GM21576 (cell line): ENCODE measurements at regions not wholly inside any gene's neighbourhood (a gene's known extent, or its start where the extent isn't known, plus 50 kb on each side); places are given as distances from the start of the nearest gene placed in this dataset.
"Not testable (repeated sequence)": the region's sequence is repeated elsewhere in the genome, so short reads cannot be mapped to it uniquely, and the experiment has no call there.

ENCODE experiments used
- ATAC-seq: cut with Tn5 transposase; IDR thresholded peaks from one replicate; pipeline ENCODE4 v1.9.1; 2021; ENCODE audit warnings: mild to moderate bottlenecking, moderate library complexity; ENCODE audit not compliant: unreplicated experiment

DNA sequence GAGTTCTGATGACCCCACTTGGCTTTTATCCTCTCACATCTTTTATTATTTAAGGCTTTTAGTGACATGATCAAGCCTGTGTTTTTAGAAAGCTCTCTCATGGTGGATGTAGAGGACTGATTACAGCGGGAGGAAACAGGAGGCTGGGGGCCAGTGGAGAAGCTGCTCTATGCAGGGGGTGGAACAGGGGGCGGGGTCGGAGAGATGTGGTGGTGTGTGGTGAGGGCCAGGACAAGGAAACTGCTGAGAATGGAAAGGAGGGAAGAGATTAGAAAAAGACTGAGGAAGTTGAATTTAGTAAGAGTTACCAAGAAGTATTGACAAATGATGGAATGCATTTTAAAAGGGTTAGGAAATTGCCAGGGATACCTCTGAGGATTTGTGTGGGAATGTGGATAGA, 292.2 kb downstream of the ZIC3 start:
- no peak for ATAC-seq

DNA sequence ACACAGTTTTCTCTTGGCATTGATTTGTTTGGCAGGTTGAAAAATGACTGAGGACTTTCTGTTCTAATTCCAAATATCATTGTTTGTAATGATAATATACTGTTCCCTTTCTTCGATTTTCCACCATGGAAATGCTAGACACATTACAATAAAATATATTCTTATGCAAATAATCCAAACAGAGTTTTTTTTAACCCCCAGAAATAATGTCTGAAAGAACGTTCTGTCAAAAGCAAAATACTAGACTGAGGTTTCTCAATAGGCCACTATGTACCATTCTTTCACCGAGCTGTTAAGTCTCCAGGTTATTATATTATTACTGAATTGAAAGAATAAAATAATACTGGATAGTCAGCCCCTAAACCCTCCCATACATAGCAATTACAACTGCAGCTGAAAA, 312.5 kb downstream of the ZIC3 start:
- no peak for ATAC-seq

DNA sequence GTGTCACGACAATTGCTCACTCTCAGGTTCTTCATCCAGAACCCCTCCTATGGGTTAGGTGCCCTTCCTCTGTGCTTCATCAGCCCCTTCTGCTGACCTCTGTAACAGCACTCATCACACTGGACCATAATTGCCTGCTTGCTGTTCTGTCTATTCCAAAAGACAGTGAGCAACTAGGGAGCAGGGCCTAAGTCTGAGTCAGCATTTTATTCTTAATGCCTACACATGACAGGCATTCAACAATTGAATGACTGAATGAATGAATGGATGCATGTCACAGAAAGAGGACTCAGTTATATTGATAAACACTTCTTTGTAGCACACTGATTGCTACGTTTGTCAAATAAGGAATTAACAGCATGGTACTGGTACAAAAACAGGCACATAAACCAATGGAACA, 317.0 kb downstream of the ZIC3 start:
- no peak for ATAC-seq

DNA sequence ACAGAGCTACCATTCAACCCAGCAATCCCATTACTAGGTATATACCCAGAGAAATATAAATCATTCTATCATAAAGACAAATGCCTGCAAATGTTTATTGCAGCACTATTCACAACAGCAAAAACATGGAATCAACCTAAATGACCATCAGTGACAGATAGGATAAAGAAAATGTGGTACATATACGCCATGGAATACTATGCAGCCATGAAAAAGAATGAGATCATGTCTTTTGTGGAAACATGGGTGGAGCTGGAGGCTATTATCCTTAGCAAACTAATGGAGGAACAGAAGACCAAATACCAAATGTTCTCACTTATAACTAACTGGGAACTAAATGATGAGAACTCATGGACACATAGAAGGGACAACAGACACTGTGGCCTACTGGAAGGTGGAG, 318.9 kb downstream of the ZIC3 start:
- ATAC-seq: not testable (repeated sequence)

DNA sequence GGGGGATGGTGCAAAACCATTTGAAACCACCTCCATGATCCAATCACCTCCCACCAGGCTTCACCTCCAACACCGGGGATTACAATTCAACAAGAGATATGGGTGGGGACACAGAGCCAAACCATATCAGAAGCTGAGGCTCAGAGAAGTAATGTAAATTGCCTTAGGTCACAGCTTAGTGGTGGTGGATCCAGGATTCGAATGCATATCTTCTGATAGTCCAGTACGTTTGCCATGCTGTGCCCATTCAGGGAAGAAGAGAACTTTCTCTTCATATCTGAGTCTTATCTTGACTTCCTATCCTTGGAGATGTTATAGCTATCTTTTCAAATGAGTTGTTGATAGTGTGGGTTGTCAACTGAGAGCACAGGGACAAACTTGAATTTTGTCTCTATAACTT, 325.5 kb downstream of the ZIC3 start:
- no peak for ATAC-seq

DNA sequence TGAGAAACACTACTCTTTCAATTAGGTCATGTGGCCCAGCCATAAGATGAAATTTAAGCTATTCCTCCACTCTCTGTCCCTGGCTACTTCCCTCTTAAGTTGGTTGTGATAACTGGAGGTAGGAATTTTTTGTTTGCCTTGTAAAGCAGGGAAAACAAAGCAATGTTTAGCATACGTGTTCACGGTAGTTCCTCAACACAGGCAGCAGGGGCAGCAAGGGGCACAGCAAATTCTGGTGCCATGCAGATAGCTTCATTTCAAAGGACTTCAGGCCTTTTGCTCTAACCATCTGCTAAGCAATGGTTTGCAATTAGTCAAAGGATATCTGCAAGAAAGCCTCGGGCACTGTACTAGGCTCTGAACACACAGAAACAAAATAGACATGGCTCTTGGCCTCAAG, 330.2 kb downstream of the ZIC3 start:
- ATAC-seq: no peak

DNA sequence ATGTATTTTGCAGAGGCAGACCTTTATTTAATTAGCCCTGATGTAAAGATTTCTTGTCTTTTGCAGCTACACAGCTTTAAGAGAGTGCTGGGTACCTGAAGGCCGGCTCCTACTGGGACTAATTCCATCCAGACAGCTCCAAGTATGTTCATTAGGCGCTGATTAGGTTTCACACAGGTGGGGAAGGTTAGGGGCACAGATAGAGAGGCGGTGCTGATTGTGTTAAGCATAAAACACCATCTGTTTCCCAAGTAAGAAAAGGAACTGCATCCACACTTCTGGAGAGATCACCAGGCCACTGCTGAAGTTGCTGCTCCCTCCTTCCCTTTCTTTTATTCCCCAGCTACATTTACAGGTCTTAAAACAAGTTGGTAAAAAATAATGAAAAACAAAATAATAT, 349.5 kb downstream of the ZIC3 start:
- ATAC-seq: no peak

DNA sequence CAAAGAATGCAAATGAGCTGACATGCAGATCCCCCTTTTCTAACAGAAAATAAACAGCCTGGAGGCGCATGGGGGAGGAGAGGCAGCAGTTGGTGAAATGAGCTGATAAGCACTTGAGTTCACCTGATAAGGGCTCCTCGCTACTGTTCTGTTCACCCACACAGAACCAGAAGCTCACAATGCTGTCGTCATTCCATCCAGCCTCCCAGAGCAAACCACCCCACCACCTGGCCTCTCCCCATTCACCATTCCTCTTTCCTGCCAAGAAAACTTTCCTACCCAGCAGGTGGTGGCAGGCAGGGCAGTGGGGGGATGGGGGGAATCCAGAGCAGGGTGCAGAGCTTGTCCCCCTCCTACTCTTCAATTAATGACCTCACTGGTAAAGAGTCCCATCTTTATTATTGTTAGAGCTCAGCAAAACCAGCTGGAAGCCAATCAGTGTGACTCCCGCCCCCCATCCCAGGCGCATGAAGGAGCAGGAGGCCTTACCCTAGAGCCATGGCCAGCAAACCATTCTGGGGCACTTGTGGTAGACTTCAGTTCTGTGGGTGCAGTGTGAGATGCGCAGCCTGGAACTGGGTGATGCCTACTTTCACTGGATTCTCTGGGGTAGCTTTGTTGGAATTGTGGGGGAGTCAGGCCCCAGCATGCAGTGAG, 350.3 kb downstream of the ZIC3 start:
- ATAC-seq: no peak

DNA sequence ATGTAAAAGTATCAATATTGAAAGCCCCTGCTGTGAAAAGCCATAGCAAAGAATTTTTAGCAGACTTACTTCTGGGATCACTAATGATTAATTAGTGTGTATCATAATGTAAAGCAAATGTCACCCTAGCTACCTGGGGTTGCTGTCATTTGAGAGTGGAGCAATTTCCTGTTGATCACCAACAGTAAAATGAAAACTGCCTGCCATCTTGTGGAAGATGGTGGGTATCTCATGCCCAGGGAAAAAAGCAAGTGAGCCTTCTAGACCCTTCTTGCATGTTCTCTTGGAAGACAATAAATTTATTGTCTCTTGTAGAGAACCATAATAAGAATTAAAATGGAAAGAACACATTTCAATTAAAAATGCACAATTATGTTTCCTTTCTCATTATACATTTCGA, 360.2 kb downstream of the ZIC3 start:
- ATAC-seq: no peak

DNA sequence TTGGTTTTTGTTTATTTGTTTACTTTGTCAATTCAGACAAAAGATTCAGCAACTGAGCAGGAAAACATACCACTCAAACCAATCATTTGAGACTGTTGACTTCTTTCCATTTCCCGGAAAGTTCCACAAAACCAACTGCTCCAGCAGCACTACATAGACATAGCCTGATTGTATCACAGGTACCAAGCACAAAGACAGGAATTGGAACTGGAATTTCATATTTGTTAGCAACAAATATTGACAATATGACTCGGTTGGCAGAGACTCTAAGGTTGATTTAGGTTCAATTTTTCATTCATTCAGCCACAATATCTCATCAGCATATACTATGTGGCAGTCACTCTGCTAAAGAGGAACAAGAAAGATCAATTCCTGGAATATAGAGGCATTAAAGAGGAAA, 364.0 kb downstream of the ZIC3 start:
- no peak for ATAC-seq

DNA sequence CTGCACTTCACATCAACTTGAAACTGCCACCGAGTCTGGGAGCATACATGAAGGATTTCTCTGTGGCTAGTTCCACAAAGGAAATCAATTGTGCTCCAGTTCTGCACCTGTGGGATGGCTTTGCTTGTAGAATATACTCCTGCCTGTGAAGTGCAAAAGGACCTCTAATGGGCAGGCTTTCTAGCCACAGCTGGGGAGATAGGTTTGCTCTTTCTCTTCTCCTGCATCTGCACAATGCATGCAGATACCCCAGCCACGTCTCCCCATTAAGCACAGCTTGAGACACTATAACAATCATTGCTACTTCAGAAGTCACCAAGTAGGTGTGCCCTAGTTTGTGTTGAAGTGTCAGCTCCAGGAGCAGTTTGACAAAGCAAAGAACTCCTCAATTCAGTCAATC, 364.6 kb downstream of the ZIC3 start:
- ATAC-seq: no peak

DNA sequence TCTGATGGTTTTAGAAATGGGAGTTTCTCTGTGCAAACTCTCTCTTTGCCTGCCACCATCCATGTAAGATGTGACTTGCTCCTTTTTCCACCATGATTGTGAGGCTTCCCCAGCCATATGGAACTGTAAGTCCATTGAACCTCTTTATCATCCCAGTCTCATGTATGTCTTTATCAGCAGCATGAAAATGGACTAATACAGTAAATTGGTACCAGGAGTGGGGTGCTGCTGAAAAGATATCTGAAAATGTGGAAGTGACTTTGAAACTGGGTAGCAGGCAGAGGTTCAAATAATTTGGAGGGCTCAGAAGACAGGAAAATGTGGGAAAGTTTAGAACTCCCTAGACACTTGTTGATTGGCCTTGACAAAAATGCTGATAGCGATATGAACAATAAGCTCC, 368.3 kb downstream of the ZIC3 start:
- ATAC-seq: not testable (repeated sequence)

DNA sequence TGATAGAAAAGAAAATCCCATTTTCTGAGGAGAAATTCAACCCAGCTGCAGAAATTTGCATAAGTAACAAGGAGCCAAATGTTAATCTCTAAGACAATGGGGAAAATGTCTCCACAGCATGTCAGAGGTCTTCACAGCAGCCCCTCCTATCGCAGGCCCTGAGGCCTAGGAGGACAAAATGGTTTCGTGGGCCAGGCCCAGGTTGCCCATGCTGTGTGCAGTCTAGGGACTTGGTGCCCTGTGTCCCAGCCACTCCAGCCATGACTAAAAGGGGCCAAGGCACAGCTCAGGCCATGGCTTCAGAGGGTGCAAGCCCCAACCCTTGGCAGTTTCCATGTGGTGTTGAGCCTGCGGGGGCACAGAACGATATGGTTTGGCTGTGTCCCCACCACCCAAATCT, 369.0 kb downstream of the ZIC3 start:
- not testable (repeated sequence) for ATAC-seq

DNA sequence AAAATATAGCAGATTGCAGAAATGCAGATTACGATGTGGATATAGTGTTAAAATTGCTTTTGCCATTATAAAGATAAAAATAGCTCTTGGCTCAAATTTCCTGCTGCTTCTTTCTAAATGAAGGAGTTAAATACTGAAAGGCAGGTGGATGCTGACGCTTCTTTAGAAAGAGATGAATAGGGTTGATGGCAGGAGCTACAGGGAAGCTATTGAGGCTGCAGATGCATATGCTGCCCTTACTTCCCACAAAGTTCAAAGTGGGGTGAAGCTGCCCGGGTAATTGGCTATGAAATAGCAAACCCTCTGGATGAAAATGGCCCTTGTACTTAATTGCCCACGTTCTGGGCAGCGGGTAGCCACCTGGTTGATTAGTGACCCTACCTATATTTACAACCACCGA, 379.5 kb downstream of the ZIC3 start:
- no peak for ATAC-seq

DNA sequence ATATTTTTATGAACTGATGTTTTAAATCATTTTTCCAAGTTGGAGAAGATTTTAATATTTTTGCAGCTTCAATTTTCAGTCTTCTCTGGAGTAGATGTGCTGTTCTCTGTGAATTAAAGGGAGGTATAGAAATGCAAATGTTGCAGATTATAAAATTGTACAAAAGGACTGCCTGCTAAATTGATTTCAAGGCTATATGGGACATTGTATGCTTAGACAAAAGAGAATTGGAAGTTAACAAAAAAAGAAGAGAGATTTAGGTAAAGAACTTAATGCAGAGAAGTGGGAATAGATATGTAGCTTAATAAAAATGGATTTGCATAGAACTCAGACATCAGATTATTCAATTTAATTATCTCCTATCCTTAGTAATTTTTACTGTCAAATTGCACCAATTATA, 403.3 kb downstream of the ZIC3 start:
- ATAC-seq: no peak

DNA sequence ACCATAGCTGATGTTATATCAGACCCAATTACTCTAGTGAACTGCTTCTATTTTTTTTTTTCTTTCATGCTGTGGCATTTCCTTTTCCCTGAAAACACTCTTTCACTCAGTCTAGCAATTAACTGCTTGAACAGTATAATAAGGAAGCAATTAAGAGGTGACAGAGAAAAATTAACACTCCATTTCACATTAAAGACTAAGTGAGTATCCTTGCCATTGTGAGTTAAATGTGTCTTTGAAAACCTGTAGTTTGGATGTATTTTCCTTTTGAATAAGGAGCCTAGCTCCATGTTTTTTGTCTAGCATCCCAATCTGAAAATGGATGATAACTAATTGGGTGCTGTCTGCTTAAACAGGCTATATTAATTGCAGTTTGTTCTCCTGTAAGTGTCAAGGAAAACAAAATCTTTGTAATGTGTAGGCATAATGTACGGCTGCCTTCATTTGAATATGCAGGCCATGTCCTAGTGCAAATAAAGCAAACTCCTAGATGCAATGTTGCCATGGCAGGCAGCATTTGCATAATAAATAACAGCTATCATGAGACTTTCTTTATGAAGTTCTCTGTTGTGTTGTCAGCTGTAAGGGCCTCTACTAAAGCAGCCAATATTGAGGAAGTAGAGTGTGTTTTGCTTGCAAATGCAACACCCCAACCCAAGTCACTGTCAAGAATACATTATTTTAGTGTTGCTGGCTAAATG, 416.7 kb downstream of the ZIC3 start:
- no peak for ATAC-seq

DNA sequence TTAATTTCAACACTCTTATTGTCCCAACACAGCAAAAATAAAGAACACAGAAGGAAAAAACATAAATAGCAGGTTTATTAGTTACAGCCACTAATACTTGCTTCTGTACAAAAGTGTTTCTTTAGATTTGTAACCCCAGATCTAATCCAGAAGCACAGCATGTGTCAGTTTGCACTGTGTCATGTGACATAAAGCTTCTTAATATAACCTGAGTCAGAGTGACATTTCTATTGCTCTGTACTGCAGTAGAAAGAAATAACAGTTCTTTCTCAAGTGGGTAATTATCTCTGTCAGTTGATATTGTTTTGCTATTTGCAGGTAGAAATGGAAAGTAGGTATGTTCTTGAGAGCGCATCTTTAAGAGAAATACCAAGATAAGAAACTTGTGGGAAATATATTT, 422.5 kb downstream of the ZIC3 start:
- ATAC-seq: no peak

DNA sequence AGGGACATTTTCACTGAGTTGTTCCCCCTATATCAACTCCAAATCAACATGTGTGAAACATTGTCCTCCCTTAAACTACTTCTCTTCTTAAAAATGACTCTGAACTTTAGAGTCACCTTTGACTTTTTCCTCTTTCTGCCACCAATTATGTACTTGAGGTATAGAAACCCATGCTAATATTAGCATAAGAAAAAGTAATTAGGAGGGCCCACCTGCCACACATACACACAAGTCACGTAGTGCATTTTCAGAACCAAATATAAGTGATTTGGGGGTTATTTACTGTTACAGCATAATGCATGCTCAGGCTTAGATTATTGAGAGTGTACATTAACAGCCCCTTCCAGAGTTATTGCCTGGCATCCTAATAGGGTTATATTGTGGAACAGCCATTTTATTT, 432.7 kb downstream of the ZIC3 start:
- ATAC-seq: no peak

DNA sequence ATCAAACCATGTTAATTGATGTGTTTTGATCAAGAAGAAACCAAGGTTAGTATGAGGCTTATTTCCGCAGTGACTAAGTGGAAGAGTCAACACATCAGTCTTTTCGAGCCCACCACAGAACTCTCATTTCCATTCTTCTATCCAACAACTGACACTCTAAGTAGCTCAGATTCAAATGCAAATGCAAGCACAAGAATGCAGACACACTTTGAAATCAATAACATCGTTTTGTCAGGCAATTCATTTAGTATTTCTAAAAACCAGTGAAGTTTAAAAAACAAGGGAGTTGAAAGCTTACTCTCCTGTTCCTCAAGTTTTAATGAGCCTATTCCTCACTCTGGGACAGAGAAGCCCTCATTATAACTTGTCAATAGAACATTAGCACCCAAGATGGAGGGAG, 433.1 kb downstream of the ZIC3 start:
- ATAC-seq: no peak

DNA sequence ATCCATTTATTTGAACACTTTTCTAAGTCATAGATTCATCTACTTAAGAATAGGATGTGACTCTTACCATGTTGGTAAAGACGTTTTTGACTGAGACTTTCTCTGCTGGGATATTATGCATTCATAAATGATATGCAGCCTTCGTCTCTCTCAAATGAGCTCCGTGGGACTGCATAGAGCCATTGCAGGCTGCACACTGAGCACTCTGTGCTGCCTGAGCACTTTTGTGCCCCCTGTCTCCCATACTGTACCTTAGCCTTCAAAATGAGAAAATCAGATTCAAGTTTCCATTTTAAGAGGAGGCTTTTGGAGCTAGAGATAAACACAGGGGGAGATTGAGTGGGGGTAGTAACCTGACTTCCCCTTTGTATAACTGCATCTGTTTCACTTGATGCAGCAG, 433.6 kb downstream of the ZIC3 start:
- no peak for ATAC-seq

DNA sequence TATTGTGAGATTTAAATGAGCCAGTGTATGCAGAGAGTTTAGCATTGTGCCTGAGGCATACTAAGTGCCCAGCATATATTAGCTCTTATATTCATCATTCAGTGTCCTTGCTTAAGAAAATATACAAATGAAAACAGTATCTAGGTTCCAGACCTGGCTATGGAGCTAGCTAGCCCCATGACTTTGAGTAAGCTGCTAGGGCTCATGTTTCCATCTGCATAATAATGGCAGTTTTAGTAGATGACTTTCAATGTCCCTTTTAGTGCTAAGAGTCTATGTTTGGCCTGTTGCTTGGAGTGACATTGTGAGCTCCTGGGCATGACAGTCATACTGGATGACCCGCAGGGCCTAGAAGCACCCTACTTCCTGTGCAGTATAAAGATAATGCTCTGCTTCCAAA, 435.3 kb downstream of the ZIC3 start:
- no peak for ATAC-seq

DNA sequence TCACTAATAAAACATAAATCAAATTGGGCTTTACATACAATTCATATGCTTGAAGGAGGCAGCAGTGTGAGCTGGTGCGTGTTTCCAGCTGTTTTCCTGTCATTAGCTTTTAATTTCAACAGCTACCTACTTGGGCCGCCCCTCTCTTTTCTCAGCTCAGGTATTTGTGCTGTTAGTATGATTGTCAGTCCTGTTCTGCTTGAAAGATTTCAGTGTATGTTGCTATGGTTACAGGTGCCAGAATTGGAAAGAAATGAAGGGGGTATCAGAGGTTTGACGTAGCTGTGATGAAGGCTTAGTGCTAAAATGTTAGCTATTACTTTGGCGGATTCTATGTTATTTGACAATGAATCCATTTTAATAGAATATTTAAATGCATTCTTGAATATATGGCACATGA, 440.3 kb downstream of the ZIC3 start:
- ATAC-seq: no peak

DNA sequence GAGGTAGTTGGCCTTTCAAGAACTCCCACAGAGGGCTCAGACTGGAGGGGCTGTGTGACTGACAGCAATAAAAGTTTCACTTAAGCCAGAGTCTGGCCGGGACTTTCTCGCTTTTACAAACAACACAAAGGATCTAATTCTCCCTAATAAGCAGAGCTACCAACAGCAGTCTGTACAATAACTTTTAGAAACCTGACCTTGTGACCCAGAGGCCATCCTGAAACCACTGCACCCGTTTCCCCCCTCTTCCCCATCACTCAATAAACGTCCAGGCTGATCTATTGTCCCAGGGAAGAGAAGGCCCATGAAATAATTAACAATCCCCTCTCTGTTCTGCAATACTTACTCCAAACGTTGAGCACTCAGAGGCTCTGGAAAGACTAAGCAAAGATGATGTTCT, 442.4 kb downstream of the ZIC3 start:
- ATAC-seq: no peak
